Right renal pelvis (tissue), 4 donors: ENCODE measurements at regions not wholly inside any gene's neighbourhood (a gene's known extent, or its start where the extent isn't known, plus 50 kb on each side); places are given as distances from the start of the nearest gene placed in this dataset.
"Not testable (repeated sequence)": the region's sequence is repeated elsewhere in the genome, so short reads cannot be mapped to it uniquely, and the experiment has no call there.

Experiments
- DNase-seq, 4 donors: peaks; one replicate each; pipeline ENCODE4 v3.0.0-alpha.2; 2013; ENCODE audit warnings: low read depth in 4 of 4, low spot score in 3 of 4, missing footprints in 1 of 4

GRCh38 chr5:96214442-96215197, 218.4 kb downstream of the PCSK1 start:
- no peak for DNase-seq

- no peak for DNase-seq
Observed at GRCh38 chr5:96209829-96210228, 223.2 kb downstream of the PCSK1 start.

GRCh38 chr5:96207420-96207819, 225.6 kb downstream of the PCSK1 start:
- no peak for DNase-seq

- DNase-seq = no peak
Observed at GRCh38 chr5:96203761-96204160, 229.3 kb downstream of the PCSK1 start.

GRCh38 chr5:96201503-96201902, 231.5 kb downstream of the PCSK1 start:
- DNase-seq = no peak

- no peak for DNase-seq
Observed at GRCh38 chr5:96200641-96201040, 232.4 kb downstream of the PCSK1 start.

GRCh38 chr5:96199713-96200183, 233.3 kb downstream of the PCSK1 start:
- DNase-seq = no peak

- no peak for DNase-seq
Observed at GRCh38 chr5:96198356-96199058, 234.5 kb downstream of the PCSK1 start.

GRCh38 chr5:96197767-96198166, 235.3 kb downstream of the PCSK1 start:
- not testable (repeated sequence) for DNase-seq

GRCh38 chr5:96197347-96197746, 235.7 kb upstream of the ELL2 start:
- no peak for DNase-seq

GRCh38 chr5:96196890-96197289, 235.2 kb upstream of the ELL2 start:
- DNase-seq = no peak

- no peak for DNase-seq
Observed at GRCh38 chr5:96196407-96196806, 234.8 kb upstream of the ELL2 start.

GRCh38 chr5:96195123-96195522, 233.5 kb upstream of the ELL2 start:
- no peak for DNase-seq

- no peak for DNase-seq
Observed at GRCh38 chr5:96194593-96194992, 232.9 kb upstream of the ELL2 start.

GRCh38 chr5:96193946-96194345, 232.3 kb upstream of the ELL2 start:
- no peak for DNase-seq

- no peak for DNase-seq
Observed at GRCh38 chr5:96189987-96190386, 228.3 kb upstream of the ELL2 start.

GRCh38 chr5:96189028-96189826, 227.6 kb upstream of the ELL2 start:
- DNase-seq = no peak

- DNase-seq = no peak
Observed at GRCh38 chr5:96187309-96188027, 225.8 kb upstream of the ELL2 start.

GRCh38 chr5:96184510-96184909, 222.9 kb upstream of the ELL2 start:
- not testable (repeated sequence) for DNase-seq

- no peak for DNase-seq
Observed at GRCh38 chr5:96180684-96181435, 219.2 kb upstream of the ELL2 start.
